ENCODE measurements at regions not wholly inside any gene's neighbourhood (a gene's known extent, or its start where the extent isn't known, plus 50 kb on each side); places are given as distances from the start of the nearest gene placed in this dataset.

GRCh38 chr11:116605543-116606459 is 167.0 kb downstream of the BUD13 start:
- peak; percentile 66 for DNase-seq (ENCODE audit: low spot score)

GRCh38 chr11:116603728-116604323 is 169.0 kb downstream of the BUD13 start:
- DNase-seq (ENCODE audit: low spot score): no peak
- TF ChIP-seq CTCF (IDR thresholded peaks at IDR 0.05; ENCODE audit: borderline replicate concordance, control extremely low read depth, extremely low read depth, insufficient read depth, missing control alignments): no peak
- in situ Hi-C loops (cut with MboI; ENCODE audit: low sequenced_read_pairs, unreplicated experiment): no loop called here

More at GRCh38 chr11:116605543-116606459, 167.0 kb downstream of the BUD13 start:
- TF ChIP-seq CTCF (IDR thresholded peaks at IDR 0.05; ENCODE audit: borderline replicate concordance, control extremely low read depth, extremely low read depth, insufficient read depth, missing control alignments): peak; percentile 33
- in situ Hi-C loops (cut with MboI; ENCODE audit: low sequenced_read_pairs, unreplicated experiment): no loop called here

- no peak for TF ChIP-seq CTCF (IDR thresholded peaks at IDR 0.05; ENCODE audit: borderline replicate concordance, control extremely low read depth, extremely low read depth, insufficient read depth, missing control alignments)
- in situ Hi-C loops (cut with MboI; ENCODE audit: low sequenced_read_pairs, unreplicated experiment): no loop called here
- no peak for DNase-seq (ENCODE audit: low spot score)
Observed at GRCh38 chr11:116602637-116602942, 170.2 kb downstream of the BUD13 start.

- in situ Hi-C loops (cut with MboI; ENCODE audit: low sequenced_read_pairs, unreplicated experiment): no loop called here
- DNase-seq (ENCODE audit: low spot score): no peak
Observed at GRCh38 chr11:116601814-116602636, 170.8 kb downstream of the BUD13 start.

GRCh38 chr11:116600930-116601329 is 171.9 kb downstream of the BUD13 start:
- no peak for TF ChIP-seq CTCF (IDR thresholded peaks at IDR 0.05; ENCODE audit: borderline replicate concordance, control extremely low read depth, extremely low read depth, insufficient read depth, missing control alignments)
- in situ Hi-C loops (cut with MboI; ENCODE audit: low sequenced_read_pairs, unreplicated experiment): no loop called here
- DNase-seq (ENCODE audit: low spot score): no peak

More at GRCh38 chr11:116601814-116602636, 170.8 kb downstream of the BUD13 start:
- no peak for TF ChIP-seq CTCF (IDR thresholded peaks at IDR 0.05; ENCODE audit: borderline replicate concordance, control extremely low read depth, extremely low read depth, insufficient read depth, missing control alignments)

- in situ Hi-C loops (cut with MboI; ENCODE audit: low sequenced_read_pairs, unreplicated experiment): no loop called here
- DNase-seq (ENCODE audit: low spot score): no peak
- TF ChIP-seq CTCF (IDR thresholded peaks at IDR 0.05; ENCODE audit: borderline replicate concordance, control extremely low read depth, extremely low read depth, insufficient read depth, missing control alignments): no peak
Observed at GRCh38 chr11:116598556-116598955, 174.2 kb downstream of the BUD13 start.

Data from GM13976 (cell line).